ENCODE measurements at regions not wholly inside any gene's neighbourhood (a gene's known extent, or its start where the extent isn't known, plus 50 kb on each side); places are given as distances from the start of the nearest gene placed in this dataset.

GRCh38 chr7:69335331-69335730, 262.9 kb upstream of the AUTS2 start:
- no peak for TF ChIP-seq ZNF664 (tag by site-specific recombination; IDR thresholded peaks at IDR 0.05)
- no peak for TF ChIP-seq ZSCAN23 (tag by site-specific recombination; IDR thresholded peaks at IDR 0.05)
- no peak for TF ChIP-seq ZSCAN4 (tag by site-specific recombination; IDR thresholded peaks at IDR 0.05)
- no peak for TF ChIP-seq INSM2 (tag by site-specific recombination; IDR thresholded peaks at IDR 0.05)
- TF ChIP-seq ZNF169 (tag by site-specific recombination; IDR thresholded peaks at IDR 0.05) = no peak
- no peak for TF ChIP-seq SALL2 (tag by site-specific recombination; IDR thresholded peaks at IDR 0.05; ENCODE audit: borderline replicate concordance)
- TF ChIP-seq ZNF514 (tag by site-specific recombination; IDR thresholded peaks at IDR 0.05) = no peak
- TF ChIP-seq ZNF10 (tag by site-specific recombination; IDR thresholded peaks at IDR 0.05) = no peak
- TF ChIP-seq ZNF692 (tag by site-specific recombination; IDR thresholded peaks at IDR 0.05) = no peak
- TF ChIP-seq OSR2 (tag by site-specific recombination; IDR thresholded peaks at IDR 0.05) = no peak
- TF ChIP-seq ZNF24 (tag by site-specific recombination; IDR thresholded peaks at IDR 0.05) = no peak
- no peak overlapping the region for H3K4me3 ChIP-seq (ENCODE audit: low read depth, low read length)
- POLR2A ChIA-PET = no interaction called here
- H3K9me3 ChIP-seq (ENCODE audit: control insufficient read depth, insufficient read depth, low read depth, low read length) = no peaks in the 10 kb centered on the region
- no peak overlapping the region for H3K27ac ChIP-seq (ENCODE audit: extremely low read depth, low read depth, low read length)
- no peaks in the 10 kb centered on the region for H3K36me3 ChIP-seq (ENCODE audit: control insufficient read depth in 2 of 2, insufficient read depth in 1 of 2, low read length in 2 of 2)
- H3K4me1 ChIP-seq (ENCODE audit: control insufficient read depth, insufficient read depth, low read length) = no peaks in the 10 kb centered on the region
- CTCF ChIA-PET = no interaction called here

GRCh38 chr7:69336976-69337375, 261.3 kb upstream of the AUTS2 start:
- Histone ChIP-seq H3K36me3 (ENCODE audit: control insufficient read depth in 2 of 2, insufficient read depth in 1 of 2, low read length in 2 of 2) (no peaks in the 10 kb centered on the region), H3K27ac (ENCODE audit: extremely low read depth, low read depth, low read length) (no peak overlapping the region), H3K4me3 (ENCODE audit: low read depth, low read length) (no peak overlapping the region), H3K4me1 (ENCODE audit: control insufficient read depth, insufficient read depth, low read length) (no peaks in the 10 kb centered on the region), H3K9me3 (ENCODE audit: control insufficient read depth, insufficient read depth, low read depth, low read length) (no peaks in the 10 kb centered on the region)
- TF ChIP-seq ZBTB7A (tag by site-specific recombination; IDR thresholded peaks at IDR 0.05; ENCODE audit: low read depth) (no peak), ZNF132 (tag by site-specific recombination; IDR thresholded peaks at IDR 0.05; ENCODE audit: borderline replicate concordance) (no peak), TCF7L2 (IDR thresholded peaks at IDR 0.05; ENCODE audit: borderline replicate concordance, low read depth, low read length) (no peak), ZNF621 (tag by site-specific recombination; IDR thresholded peaks at IDR 0.05) (no peak), ZNF707 (tag by site-specific recombination; IDR thresholded peaks at IDR 0.05) (no peak), ZNF692 (tag by site-specific recombination; IDR thresholded peaks at IDR 0.05) (no peak), ZBTB1 (tag by site-specific recombination; IDR thresholded peaks at IDR 0.05) (no peak), ZNF23 (tag by site-specific recombination; IDR thresholded peaks at IDR 0.05; ENCODE audit: borderline replicate concordance) (no peak), ZNF660 (tag by site-specific recombination; IDR thresholded peaks at IDR 0.05) (no peak)
- POLR2A ChIA-PET = no interaction called here
- CTCF ChIA-PET = no interaction called here

All from HEK293 (cell line).